HCEC 1CT (cell line): ENCODE measurements at regions not wholly inside any gene's neighbourhood (a gene's known extent, or its start where the extent isn't known, plus 50 kb on each side); places are given as distances from the start of the nearest gene placed in this dataset.

Experiments used
- DNase-seq: peaks from one replicate; pipeline ENCODE4 v3.0.0-alpha.2; 2017

DNA sequence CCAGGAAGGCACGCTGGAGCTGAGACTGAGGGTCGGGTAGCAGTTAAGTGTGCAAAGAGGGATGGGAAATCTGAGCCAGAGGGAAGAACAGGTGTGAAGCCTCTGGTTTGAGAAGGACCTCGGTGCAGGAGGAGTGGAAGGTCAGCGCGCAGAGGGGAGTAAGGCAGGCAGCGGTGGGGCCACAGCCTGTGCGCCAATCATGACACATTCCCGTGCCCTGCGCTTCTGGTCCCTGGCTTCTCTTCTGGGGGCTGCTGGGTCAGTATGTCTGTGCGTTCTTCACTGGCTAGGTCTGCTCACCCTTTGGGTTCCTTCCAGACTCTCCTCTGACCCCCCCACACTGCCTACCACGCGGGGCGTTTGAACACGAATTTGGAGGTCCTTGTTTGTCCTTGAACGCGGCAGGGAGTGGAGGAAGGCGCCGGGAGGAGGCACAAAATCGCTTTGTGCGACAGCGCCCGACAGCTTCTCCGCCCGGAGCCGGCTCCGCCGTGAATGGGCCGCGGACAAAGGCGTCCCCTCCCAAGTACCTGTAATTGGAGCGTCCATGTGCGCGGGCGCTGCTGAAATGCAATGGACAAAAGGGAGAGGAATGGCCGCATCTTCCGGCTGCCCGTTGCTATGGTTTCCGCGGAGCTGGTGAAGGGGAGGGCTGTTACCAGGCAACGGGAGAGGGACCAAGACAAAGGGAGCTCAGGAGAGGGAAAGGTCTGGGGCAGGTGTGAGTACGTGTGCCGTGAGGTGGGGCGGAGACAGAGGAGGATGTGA, 207.2 kb upstream of the SRRM4 start:
- DNase-seq, result no peak

- DNase-seq, result no peak
These were observed 203.8 kb upstream of the SRRM4 start for GRCh38 chr12:118777504-118777903.

GRCh38 chr12:118778077-118778476, 203.3 kb upstream of the SRRM4 start:
- DNase-seq, result no peak

DNA sequence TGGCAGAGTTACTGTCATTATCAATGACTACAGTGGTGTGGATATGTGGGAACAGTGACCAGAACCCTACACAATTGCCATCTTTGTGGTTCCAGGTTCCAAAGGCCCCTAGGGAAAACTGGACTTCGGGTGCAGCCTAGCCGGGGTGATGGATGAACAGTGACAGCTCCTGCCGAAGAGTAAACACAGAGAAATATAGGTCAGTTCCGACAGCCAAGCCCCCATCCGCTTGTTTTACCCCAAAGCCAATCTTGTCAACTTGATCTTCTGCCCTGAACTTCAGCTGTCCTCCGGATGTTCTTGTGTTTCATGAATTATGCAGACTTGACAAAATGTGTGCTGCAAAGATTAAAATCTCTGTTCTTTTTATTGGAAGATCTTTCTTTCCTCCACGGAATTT, 200.4 kb upstream of the SRRM4 start:
- no peak for DNase-seq

DNA sequence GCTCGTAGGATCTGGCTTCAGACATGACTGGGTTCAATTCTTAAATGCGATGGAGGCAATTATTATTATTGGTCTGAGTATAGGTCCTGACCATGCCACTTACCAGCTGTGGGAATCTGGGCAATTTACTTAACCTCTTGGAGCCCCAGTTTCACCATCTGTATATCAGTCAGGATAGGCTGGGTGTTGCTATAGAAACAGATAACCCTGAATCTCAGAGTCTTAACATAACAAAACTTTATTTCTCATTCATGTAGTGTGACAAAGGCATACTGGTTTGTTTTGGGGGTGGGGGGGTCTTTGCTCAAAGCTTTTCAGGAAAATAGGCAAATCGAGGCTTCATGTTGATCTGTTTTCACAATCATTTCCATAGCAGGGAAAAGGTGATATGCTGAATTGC, 199.6 kb upstream of the SRRM4 start:
- DNase-seq, result no peak

DNA sequence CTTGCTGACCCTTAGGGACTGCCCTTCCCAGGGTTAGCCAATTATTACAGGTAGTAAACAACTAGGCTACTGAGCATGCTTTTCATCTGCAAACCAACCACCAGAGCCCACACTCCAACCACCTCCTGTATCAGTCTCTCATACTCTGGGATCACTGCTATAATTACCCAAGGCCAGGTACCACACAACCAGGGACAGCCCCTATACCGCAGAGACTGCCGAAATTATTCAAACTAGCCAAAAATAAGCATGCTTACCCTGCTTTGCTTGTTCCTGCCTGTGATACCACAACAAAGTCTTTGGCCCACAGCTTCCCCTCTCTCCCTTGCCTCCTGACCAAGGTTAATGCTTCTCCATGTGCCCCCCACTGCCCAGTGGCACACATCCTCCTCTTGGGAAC, 197.6 kb upstream of the SRRM4 start:
- no peak for DNase-seq

GRCh38 chr12:118790578-118790977, 190.8 kb upstream of the SRRM4 start:
- no peak for DNase-seq

DNA sequence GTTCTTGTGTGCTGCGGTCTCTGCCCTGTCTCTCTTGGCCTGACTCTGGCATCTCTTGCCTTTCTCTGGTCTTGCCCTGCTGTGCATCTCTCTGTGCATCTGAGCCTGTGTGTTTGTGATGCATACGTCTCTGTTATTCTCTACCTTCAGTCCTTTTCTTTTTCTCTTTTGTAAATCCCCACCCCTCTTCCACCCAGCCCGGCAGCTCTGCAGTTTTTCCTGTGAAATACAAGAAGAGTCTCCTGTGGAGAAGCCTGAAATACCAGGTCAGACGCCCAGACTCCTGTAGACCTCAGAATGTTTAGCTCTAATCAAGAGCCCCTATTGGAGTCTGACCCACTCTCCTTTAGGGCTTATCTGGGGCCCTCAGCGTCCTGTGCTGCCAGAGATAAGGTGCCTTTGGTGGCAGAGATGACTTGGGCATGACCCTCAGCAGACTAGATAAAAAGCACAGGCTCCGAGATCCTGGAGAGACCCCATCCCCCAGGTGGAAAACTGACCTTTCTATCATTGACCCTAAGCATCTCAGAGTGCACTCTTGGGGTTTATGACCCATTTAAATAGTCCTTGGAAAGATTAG, 167.5 kb upstream of the SRRM4 start:
- DNase-seq, result no peak

GRCh38 chr12:118816296-118816695, 165.0 kb upstream of the SRRM4 start:
- DNase-seq, result no peak

DNA sequence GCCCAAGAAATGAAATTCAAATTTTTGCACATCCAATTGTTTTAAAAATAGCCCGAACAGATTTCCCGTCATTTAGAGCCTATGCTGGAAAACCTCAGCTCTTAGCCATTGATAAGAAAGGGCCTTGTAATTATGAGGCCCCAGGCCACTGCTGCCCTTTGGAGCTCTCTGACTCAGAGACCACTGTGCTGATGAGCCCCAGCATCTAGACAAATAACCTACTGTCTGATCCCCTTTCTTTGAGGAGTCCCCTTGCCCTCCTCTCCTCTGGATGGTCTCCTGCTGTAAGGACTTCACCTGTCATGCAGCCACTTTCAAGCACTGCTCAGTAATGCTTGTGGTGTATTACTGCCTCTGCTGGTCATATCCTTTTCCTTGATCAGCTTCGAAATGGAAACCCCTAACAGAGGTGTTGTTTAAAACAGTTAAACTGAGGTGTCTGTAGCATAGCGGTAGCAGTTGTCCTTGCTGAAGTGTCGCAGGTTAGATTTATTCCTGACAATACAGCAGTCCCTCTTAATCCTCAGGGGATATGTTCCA, 159.9 kb upstream of the SRRM4 start:
- DNase-seq, result no peak

DNA sequence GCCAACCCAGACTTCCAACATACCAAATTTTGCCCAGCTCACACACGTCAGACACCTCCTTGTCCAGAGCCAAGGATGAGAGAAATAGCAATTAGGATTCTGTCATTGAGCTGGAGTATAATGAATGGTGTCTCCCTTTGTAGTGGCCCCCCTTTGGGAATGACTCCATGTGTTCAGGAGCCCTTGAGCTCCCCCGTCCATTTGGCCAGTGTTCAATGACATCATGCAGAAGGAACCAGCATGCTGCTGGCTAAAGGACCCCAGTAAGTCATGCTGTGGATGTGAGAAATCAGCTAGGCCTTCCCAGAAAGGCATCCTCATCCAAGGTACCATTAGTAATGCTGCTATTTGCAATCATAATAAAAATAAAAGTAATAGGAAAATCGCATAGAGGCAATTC, 158.8 kb upstream of the SRRM4 start:
- no peak for DNase-seq

GRCh38 chr12:118827047-118827446, 154.3 kb upstream of the SRRM4 start:
- DNase-seq, result no peak

- DNase-seq, result no peak
These were observed 153.7 kb upstream of the SRRM4 start for GRCh38 chr12:118827606-118828005.

DNA sequence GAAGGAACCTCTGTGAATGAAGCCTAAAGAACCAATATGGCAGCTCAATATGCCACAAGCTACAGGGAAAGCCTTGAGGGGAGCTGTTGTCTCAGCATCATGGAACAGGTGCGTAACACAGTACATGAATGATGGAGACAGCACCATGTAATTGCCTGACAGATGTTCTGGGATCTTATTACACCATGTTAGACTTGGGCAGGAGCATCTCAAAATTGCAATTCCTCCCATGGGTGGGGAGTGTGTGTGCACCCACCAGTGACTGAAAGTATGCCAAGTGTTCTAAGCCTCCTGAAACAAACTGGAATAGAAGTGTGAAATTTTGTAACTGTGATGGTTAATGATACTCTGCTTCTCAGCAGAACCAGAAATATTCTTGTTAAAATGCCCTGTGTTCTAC, 151.0 kb upstream of the SRRM4 start:
- no peak for DNase-seq

GRCh38 chr12:118835926-118836325, 145.4 kb upstream of the SRRM4 start:
- DNase-seq, result no peak

DNA sequence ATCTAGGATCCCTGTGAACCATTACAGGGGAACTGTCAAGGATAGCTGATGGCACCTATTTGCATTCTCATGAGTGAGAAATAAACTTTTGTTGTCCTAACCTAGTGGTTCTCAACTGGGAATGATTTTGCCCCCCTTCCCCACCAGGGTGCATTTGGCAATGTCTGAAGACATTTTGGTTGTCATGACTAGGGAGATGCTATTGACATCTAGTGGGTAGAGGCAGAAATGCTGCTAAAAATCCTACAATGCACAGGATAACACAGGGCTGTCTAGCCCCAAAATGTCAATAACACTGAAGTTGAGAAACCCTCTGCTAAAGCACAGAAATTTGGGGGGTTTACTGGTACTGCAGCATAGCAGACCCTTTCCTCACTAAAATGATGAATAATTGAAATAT, 140.9 kb upstream of the SRRM4 start:
- DNase-seq, result no peak

- DNase-seq, result no peak
These were observed 140.5 kb upstream of the SRRM4 start for GRCh38 chr12:118840878-118841277.

DNA sequence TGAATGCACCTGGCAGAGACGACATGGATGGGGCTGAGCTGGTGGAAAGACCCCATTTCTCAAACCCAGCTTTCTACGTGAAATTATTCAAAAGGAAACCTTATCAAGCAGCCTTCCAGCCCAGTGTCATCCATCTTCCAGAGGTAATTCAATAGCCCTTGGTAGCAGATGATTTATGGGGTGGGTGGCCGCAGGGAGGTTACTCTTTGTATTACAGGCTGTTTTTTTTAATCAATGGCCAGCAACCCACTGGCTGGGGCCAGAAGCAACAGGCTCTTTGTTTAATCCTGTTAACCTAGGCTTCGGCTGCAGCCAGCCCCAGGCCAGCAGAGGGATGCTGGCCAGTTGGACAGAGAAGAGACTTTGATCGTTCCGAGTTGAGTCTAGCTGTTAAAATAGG, 139.8 kb upstream of the SRRM4 start:
- DNase-seq, result no peak

GRCh38 chr12:118842866-118843265, 138.5 kb upstream of the SRRM4 start:
- DNase-seq, result no peak

DNA sequence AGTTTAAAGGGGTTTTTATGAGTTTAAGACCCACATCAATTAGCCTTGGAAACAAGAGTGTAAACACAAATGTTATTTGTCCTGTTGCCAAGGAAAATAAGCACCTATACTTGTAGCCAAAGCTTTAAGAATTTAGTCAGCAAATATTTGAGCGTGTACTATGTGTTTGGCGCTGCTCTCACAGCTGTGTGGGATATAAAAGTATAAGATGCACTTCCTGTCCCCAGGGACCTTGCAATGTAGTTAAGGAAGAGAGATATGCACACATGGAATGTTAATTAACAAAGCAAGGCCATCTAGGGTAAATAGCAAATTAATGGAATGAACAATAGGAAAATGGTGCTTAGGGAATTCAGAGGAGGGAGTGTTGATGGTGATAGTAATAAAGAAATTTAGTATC, 134.9 kb upstream of the SRRM4 start:
- no peak for DNase-seq

DNA sequence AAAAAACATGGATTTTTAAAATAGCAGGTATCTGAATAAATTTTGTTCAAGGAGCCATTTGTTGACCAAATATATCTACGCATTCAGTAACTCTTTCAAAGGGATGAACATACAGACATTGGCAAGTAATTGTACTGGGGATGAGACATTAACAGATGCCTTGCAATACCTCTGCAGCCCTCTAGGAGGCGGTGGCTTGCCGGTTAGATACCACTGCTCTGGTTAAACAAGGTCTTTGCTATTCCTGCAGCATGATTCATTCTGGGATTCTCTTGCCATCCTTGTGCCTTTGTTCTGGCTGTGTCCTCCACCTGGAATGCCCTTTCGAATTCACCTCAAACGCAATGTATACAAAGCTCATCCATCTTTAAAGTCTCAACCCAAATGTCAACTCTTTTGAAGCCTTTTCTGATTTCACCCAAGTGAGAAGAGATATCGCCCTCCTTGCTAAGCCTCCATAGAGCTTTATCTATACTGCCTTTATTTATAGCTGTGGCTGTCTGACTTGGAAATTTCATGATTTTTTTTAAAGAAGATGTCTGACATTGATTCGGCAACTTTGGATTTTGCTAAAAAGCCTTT, 131.0 kb upstream of the SRRM4 start:
- DNase-seq, result no peak

DNA sequence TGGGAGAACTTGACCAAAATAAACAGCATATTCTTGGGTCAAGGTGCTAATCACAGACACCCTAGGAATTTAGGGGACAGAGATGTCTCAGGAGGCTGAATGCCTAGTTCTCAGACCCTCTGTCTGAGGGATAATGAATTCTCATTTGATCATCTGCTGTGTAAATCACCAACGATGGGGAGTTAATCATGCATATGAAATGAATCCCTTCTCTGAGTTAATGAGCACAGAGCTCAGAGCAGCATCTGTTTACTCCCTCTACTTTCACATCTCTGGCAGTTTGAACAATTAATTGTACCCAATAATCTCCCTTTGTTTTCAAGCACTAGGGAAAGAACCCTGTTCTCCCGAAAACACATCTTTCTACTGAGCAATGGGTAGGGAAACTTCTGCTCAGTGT, 129.4 kb upstream of the SRRM4 start:
- DNase-seq, result no peak

DNA sequence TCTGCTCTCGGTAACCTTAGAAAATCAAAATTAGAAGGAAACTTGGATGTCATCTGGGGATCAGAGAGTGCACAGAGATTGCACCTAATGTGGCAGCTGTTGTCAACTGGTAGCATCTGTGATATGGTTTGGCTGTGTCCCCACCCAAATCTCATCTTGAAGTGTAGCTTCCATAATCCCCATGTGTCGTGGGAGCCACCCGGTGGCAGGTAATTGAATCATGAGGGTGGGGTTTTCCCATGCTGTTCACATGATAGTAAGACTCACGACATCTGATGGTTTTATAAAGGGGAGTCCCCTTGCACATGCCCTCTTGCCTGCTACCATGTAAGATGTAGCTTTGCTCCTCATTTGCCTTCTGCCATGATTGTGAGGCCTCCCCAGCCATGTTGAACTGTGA, 127.7 kb upstream of the SRRM4 start:
- DNase-seq, result no peak

GRCh38 chr12:118855858-118856257, 125.5 kb upstream of the SRRM4 start:
- DNase-seq, result no peak
